ENCODE measurements at regions not wholly inside any gene's neighbourhood (a gene's known extent, or its start where the extent isn't known, plus 50 kb on each side); places are given as distances from the start of the nearest gene placed in this dataset.

DNA sequence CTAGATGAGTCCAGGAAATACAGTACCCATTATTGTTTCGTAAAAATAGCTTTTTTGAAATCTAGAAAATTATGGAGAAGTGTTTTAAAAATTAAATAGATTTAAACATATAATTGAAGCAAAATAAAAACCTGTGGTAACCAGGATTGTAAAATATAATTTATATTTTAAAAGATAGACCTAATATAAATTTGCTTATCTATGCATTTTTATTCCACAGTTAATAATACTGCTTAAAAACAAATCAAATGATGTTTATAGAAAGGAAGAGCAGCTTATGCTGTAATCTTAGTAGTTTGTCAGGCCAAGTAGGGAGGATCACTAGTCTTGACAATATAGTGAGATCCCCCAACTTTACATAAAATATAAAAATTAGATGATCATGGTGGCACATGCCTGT is 388.9 kb upstream of the CNTNAP5 start:
- TF ChIP-seq CTCF (IDR thresholded peaks at IDR 0.05; ENCODE audit: low read depth, low read length) (no peak), POLR2A (IDR thresholded peaks at IDR 0.05; ENCODE audit: extremely low read depth, insufficient read length) (no peak), MYC (IDR thresholded peaks at IDR 0.05; ENCODE audit: low read depth, low read length) (no peak)
- TF ChIP-seq, protein P1, sequence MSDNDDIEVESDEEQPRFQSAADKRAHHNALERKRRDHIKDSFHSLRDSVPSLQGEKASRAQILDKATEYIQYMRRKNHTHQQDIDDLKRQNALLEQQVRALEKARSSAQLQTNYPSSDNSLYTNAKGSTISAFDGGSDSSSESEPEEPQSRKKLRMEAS (IDR thresholded peaks at IDR 0.05; ENCODE audit: low read depth, low read length) = no peak

All from NB4 (cell line).